ENCODE measurements at regions not wholly inside any gene's neighbourhood (a gene's known extent, or its start where the extent isn't known, plus 50 kb on each side); places are given as distances from the start of the nearest gene placed in this dataset.

GRCh38 chr20:57943291-57943690 is 233.5 kb upstream of the PMEPA1 start:
- Mint-ChIP-seq H3K27ac (no peak overlapping the region), H3K4me3 (no peak overlapping the region)
- TF ChIP-seq, protein P1, sequence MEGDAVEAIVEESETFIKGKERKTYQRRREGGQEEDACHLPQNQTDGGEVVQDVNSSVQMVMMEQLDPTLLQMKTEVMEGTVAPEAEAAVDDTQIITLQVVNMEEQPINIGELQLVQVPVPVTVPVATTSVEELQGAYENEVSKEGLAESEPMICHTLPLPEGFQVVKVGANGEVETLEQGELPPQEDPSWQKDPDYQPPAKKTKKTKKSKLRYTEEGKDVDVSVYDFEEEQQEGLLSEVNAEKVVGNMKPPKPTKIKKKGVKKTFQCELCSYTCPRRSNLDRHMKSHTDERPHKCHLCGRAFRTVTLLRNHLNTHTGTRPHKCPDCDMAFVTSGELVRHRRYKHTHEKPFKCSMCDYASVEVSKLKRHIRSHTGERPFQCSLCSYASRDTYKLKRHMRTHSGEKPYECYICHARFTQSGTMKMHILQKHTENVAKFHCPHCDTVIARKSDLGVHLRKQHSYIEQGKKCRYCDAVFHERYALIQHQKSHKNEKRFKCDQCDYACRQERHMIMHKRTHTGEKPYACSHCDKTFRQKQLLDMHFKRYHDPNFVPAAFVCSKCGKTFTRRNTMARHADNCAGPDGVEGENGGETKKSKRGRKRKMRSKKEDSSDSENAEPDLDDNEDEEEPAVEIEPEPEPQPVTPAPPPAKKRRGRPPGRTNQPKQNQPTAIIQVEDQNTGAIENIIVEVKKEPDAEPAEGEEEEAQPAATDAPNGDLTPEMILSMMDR (IDR thresholded peaks at IDR 0.05) = no peak

DNA sequence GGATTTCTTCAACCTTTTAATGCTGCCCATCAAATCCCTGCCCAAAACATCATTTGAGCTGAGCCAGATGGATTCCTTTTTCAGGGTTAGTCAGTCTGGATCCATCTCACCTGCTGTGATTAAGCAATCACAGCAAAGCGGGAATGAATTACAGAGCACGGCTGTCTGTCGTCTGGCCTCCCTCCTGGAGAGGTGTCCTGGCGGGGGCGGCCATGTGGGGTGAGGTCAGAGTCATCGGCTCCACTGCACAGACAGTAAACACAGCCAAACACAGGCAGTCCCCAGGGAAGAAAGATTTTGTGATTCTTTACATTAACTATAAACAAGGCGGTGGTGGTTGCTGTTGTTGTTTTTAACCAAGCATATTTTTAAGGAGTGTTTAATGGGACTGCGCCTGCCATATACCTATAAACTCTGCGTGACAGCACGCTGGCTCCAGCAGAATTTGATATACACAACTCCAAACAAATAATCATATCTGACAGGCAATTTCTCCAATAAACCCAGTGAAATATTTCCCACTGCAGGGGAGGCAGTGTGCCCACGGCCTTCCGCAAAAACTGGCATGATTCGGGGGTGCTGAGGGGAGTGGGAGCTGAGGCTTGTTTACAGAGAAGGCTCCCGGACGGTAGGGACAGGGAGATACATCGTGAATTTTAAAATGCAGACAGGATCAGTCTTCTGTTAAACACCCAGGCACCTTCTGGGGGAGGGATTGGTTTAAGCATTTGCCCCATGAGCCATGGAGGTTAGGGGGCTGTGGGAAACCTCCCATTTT is 232.0 kb upstream of the PMEPA1 start:
- Mint-ChIP-seq H3K4me3 (peak overlapping the region; percentile 11), H3K27ac (peak overlapping the region; percentile 89), H3K4me1 (peaks cover 42% of the 10 kb centered on the region), H3K27me3 (ENCODE audit: low read depth, poor library complexity) (peaks cover 13% of the 10 kb centered on the region), H3K36me3 (ENCODE audit: low read depth) (no peaks in the 10 kb centered on the region), H3K9me3 (peaks cover 5% of the 10 kb centered on the region)
- peak; percentile 37 for DNase-seq
- TF ChIP-seq, protein P1 (IDR thresholded peaks at IDR 0.05) = no peak

More at GRCh38 chr20:57943291-57943690, 233.5 kb upstream of the PMEPA1 start:
- H3K9me3 Mint-ChIP-seq = peaks cover 7% of the 10 kb centered on the region
- H3K4me1 Mint-ChIP-seq = peaks cover 35% of the 10 kb centered on the region
- no peak for DNase-seq
- H3K36me3 Mint-ChIP-seq (ENCODE audit: low read depth) = no peaks in the 10 kb centered on the region
- peaks cover 10% of the 10 kb centered on the region for H3K27me3 Mint-ChIP-seq (ENCODE audit: low read depth, poor library complexity)

- no peak overlapping the region for H3K27ac Mint-ChIP-seq
- peaks cover 42% of the 10 kb centered on the region for H3K4me1 Mint-ChIP-seq
- no peak overlapping the region for H3K4me3 Mint-ChIP-seq
- peaks cover 5% of the 10 kb centered on the region for H3K9me3 Mint-ChIP-seq
- peaks cover 13% of the 10 kb centered on the region for H3K27me3 Mint-ChIP-seq (ENCODE audit: low read depth, poor library complexity)
- DNase-seq = no peak
- TF ChIP-seq, protein P1 (IDR thresholded peaks at IDR 0.05) = no peak
- no peaks in the 10 kb centered on the region for H3K36me3 Mint-ChIP-seq (ENCODE audit: low read depth)
Observed at GRCh38 chr20:57940868-57941522, 231.2 kb upstream of the PMEPA1 start.

- Mint-ChIP-seq H3K4me1 (peaks cover 42% of the 10 kb centered on the region), H3K4me3 (no peak overlapping the region), H3K36me3 (ENCODE audit: low read depth) (no peaks in the 10 kb centered on the region), H3K27ac (no peak overlapping the region), H3K27me3 (ENCODE audit: low read depth, poor library complexity) (peaks cover 16% of the 10 kb centered on the region), H3K9me3 (peaks cover 5% of the 10 kb centered on the region)
- DNase-seq = no peak
- TF ChIP-seq, protein P1 (IDR thresholded peaks at IDR 0.05) = no peak
Observed at GRCh38 chr20:57940376-57940775, 230.6 kb upstream of the PMEPA1 start.

DNA sequence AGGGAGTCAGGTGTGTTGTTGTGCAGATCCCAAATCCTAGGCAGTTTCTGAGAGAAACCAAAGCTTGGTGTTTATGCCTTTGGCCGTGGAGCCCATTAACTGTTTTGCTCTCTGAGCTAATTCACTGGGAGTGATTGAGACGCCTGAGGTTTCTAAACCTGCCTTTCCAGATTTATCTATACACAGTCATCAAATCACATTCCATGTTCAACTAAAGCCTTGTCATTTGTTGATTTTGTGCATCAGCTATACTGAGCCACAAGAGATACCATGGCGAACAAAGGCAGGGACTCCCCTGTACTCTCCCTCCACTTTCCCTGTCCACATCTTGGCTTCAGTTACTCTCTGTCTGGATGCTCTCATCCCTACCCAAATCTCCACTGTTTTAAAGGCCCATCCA is 229.7 kb upstream of the PMEPA1 start:
- no peak overlapping the region for H3K27ac Mint-ChIP-seq
- peaks cover 22% of the 10 kb centered on the region for H3K27me3 Mint-ChIP-seq (ENCODE audit: low read depth, poor library complexity)
- no peak overlapping the region for H3K4me3 Mint-ChIP-seq
- no peaks in the 10 kb centered on the region for H3K36me3 Mint-ChIP-seq (ENCODE audit: low read depth)
- peaks cover 5% of the 10 kb centered on the region for H3K9me3 Mint-ChIP-seq
- peaks cover 47% of the 10 kb centered on the region for H3K4me1 Mint-ChIP-seq
- TF ChIP-seq, protein P1 (IDR thresholded peaks at IDR 0.05) = no peak
- no peak for DNase-seq
